Retinal pigment epithelial cell (primary cell): ENCODE measurements at regions not wholly inside any gene's neighbourhood (a gene's known extent, or its start where the extent isn't known, plus 50 kb on each side); places are given as distances from the start of the nearest gene placed in this dataset.

Experiments
- DNase-seq: peaks from one replicate; pipeline ENCODE4 v3.0.0-alpha.2; 2010; ENCODE audit warnings: low read depth
- H3K4me3 ChIP-seq: 2 replicates; pipeline ENCODE4 v1.5.1; 2011; ENCODE audit warnings: mild to moderate bottlenecking, low read length, control low read depth, moderate library complexity
- CTCF ChIP-seq: conservative IDR thresholded peaks from 2 replicates; pipeline ENCODE4 v1.5.1; 2011; ENCODE audit warnings: low read depth, low read length, control low read depth, inconsistent platforms

- no peak for TF ChIP-seq CTCF
- no peak for DNase-seq
- H3K4me3 ChIP-seq: no peak overlapping the region
Observed at GRCh38 chr1:198833706-198834503, 195.1 kb downstream of the PTPRC start.

GRCh38 chr1:198837278-198838021 is 198.6 kb downstream of the PTPRC start:
- no peak for TF ChIP-seq CTCF
- no peak for DNase-seq
- H3K4me3 ChIP-seq: no peak overlapping the region

- no peak overlapping the region for H3K4me3 ChIP-seq
- TF ChIP-seq CTCF: no peak
- DNase-seq: no peak
Observed at GRCh38 chr1:198838022-198838342, 199.1 kb downstream of the PTPRC start.

- DNase-seq: no peak
- no peak overlapping the region for H3K4me3 ChIP-seq
- TF ChIP-seq CTCF: no peak
Observed at GRCh38 chr1:198841477-198841876, 202.6 kb downstream of the PTPRC start.

GRCh38 chr1:198842686-198843085 is 203.8 kb downstream of the PTPRC start:
- no peak for DNase-seq
- no peak overlapping the region for H3K4me3 ChIP-seq
- TF ChIP-seq CTCF: no peak

GRCh38 chr1:198845271-198845670 is 206.4 kb downstream of the PTPRC start:
- no peak for DNase-seq
- TF ChIP-seq CTCF: no peak
- H3K4me3 ChIP-seq: no peak overlapping the region

GRCh38 chr1:198845851-198846250 is 207.0 kb downstream of the PTPRC start:
- no peak for TF ChIP-seq CTCF
- DNase-seq: no peak
- no peak overlapping the region for H3K4me3 ChIP-seq
